ENCODE measurements at regions not wholly inside any gene's neighbourhood (a gene's known extent, or its start where the extent isn't known, plus 50 kb on each side); places are given as distances from the start of the nearest gene placed in this dataset.

- no peaks in the 10 kb centered on the region for H3K4me1 Mint-ChIP-seq
Observed at GRCh38 chr4:148693913-148694649, 251.9 kb upstream of the NR3C2 start.

DNA sequence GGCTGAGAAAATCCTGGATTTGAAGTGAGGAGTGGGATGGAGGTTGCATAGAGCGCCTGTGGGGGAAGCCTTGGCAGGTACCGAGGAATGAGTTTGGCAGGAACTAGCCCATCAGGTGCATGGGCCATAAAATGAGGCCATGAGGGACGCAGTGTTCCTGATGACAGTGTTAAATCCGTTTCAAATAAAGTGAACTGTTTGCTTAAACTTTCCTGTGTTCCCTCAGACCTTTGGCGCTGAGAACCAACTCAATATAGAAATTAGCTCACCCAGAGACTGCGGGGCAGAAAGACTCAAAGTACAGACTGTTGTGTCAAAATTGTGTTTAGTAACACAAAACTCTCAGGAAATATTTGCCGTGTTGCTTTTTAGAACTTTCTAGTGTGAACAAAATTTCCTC, 250.0 kb upstream of the NR3C2 start:
- no peaks in the 10 kb centered on the region for H3K4me1 Mint-ChIP-seq
- Histone ChIP-seq H3K9me3 (ENCODE audit: control insufficient read depth, insufficient read depth, low read length) (no peaks in the 10 kb centered on the region), H3K27ac (ENCODE audit: low read length) (no peak overlapping the region), H3K4me1 (ENCODE audit: control insufficient read depth, insufficient read depth, low read length) (no peaks in the 10 kb centered on the region), H3K27me3 (ENCODE audit: control insufficient read depth, insufficient read depth, low read length) (no peaks in the 10 kb centered on the region), H3K4me3 (ENCODE audit: low read length) (no peak overlapping the region), H3K36me3 (ENCODE audit: control insufficient read depth, insufficient read depth, low read length) (no peaks in the 10 kb centered on the region)
- ATAC-seq (no peak), DNase-seq (no peak)
- 86% methylated on average over 6 of the region's 7 CpGs for WGBS (ENCODE audit: insufficient coverage)
- no peak overlapping the region for H3K27ac Mint-ChIP-seq
- H3K36me3 Mint-ChIP-seq, result no peaks in the 10 kb centered on the region
- peaks cover 8 to 11% of the 10 kb centered on the region in 2 donors for H3K9me3 Mint-ChIP-seq
- H3K27me3 Mint-ChIP-seq (ENCODE audit: low read depth in 2 of 2), result no peaks in the 10 kb centered on the region
- intact Hi-C loops (cut with micrococcal nuclease), result no loop called here
- TF ChIP-seq, protein P1, sequence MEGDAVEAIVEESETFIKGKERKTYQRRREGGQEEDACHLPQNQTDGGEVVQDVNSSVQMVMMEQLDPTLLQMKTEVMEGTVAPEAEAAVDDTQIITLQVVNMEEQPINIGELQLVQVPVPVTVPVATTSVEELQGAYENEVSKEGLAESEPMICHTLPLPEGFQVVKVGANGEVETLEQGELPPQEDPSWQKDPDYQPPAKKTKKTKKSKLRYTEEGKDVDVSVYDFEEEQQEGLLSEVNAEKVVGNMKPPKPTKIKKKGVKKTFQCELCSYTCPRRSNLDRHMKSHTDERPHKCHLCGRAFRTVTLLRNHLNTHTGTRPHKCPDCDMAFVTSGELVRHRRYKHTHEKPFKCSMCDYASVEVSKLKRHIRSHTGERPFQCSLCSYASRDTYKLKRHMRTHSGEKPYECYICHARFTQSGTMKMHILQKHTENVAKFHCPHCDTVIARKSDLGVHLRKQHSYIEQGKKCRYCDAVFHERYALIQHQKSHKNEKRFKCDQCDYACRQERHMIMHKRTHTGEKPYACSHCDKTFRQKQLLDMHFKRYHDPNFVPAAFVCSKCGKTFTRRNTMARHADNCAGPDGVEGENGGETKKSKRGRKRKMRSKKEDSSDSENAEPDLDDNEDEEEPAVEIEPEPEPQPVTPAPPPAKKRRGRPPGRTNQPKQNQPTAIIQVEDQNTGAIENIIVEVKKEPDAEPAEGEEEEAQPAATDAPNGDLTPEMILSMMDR (IDR thresholded peaks at IDR 0.05), result no peak
- no peak overlapping the region for H3K4me3 Mint-ChIP-seq

More at GRCh38 chr4:148693913-148694649, 251.9 kb upstream of the NR3C2 start:
- H3K27me3 ChIP-seq (ENCODE audit: control insufficient read depth, insufficient read depth, low read length), result no peaks in the 10 kb centered on the region
- DNase-seq (no peak), ATAC-seq (no peak)
- H3K27me3 Mint-ChIP-seq (ENCODE audit: low read depth in 2 of 2), result no peaks in the 10 kb centered on the region
- H3K9me3 Mint-ChIP-seq, result peaks cover 8% of the 10 kb centered on the region in 2 donors
- 90% methylated on average over 2 of the region's 2 CpGs for WGBS (ENCODE audit: insufficient coverage)
- H3K4me1 ChIP-seq (ENCODE audit: control insufficient read depth, insufficient read depth, low read length), result no peaks in the 10 kb centered on the region
- H3K9me3 ChIP-seq (ENCODE audit: control insufficient read depth, insufficient read depth, low read length), result no peaks in the 10 kb centered on the region
- intact Hi-C loops (cut with micrococcal nuclease), result no loop called here
- TF ChIP-seq, protein P1 (IDR thresholded peaks at IDR 0.05), result no peak
- H3K4me3 Mint-ChIP-seq, result no peak overlapping the region
- H3K36me3 ChIP-seq (ENCODE audit: control insufficient read depth, insufficient read depth, low read length), result no peaks in the 10 kb centered on the region
- no peaks in the 10 kb centered on the region for H3K36me3 Mint-ChIP-seq
- no peak overlapping the region for H3K27ac Mint-ChIP-seq
- no peak overlapping the region for H3K27ac ChIP-seq (ENCODE audit: low read length)
- no peak overlapping the region for H3K4me3 ChIP-seq (ENCODE audit: low read length)

- Mint-ChIP-seq H3K27ac (no peak overlapping the region), H3K4me1 (no peaks in the 10 kb centered on the region), H3K36me3 (no peaks in the 10 kb centered on the region), H3K4me3 (no peak overlapping the region), H3K27me3 (ENCODE audit: low read depth in 2 of 2) (no peaks in the 10 kb centered on the region), H3K9me3 (peaks cover 9 to 15% of the 10 kb centered on the region in 2 donors)
- DNase-seq (no peak), ATAC-seq (no peak)
- no peaks in the 10 kb centered on the region for H3K36me3 ChIP-seq (ENCODE audit: control insufficient read depth, insufficient read depth, low read length)
- H3K27ac ChIP-seq (ENCODE audit: low read length), result no peak overlapping the region
- no peaks in the 10 kb centered on the region for H3K27me3 ChIP-seq (ENCODE audit: control insufficient read depth, insufficient read depth, low read length)
- H3K4me3 ChIP-seq (ENCODE audit: low read length), result no peak overlapping the region
- intact Hi-C loops (cut with micrococcal nuclease), result no loop called here
- TF ChIP-seq, protein P1 (IDR thresholded peaks at IDR 0.05), result no peak
- 22% methylated on average over 1 of the region's 3 CpGs for WGBS (ENCODE audit: insufficient coverage)
- no peaks in the 10 kb centered on the region for H3K9me3 ChIP-seq (ENCODE audit: control insufficient read depth, insufficient read depth, low read length)
- H3K4me1 ChIP-seq (ENCODE audit: control insufficient read depth, insufficient read depth, low read length), result no peaks in the 10 kb centered on the region
Observed at GRCh38 chr4:148686449-148686848, 244.2 kb upstream of the NR3C2 start.

GRCh38 chr4:148684638-148685037, 242.4 kb upstream of the NR3C2 start:
- H3K36me3 Mint-ChIP-seq, result no peaks in the 10 kb centered on the region
- no peak overlapping the region for H3K27ac ChIP-seq (ENCODE audit: low read length)
- H3K27me3 Mint-ChIP-seq (ENCODE audit: low read depth in 2 of 2), result no peaks in the 10 kb centered on the region
- H3K4me3 Mint-ChIP-seq, result no peak overlapping the region
- H3K27ac Mint-ChIP-seq, result no peak overlapping the region
- H3K4me1 Mint-ChIP-seq, result no peaks in the 10 kb centered on the region
- intact Hi-C loops (cut with micrococcal nuclease), result no loop called here
- no peaks in the 10 kb centered on the region for H3K4me1 ChIP-seq (ENCODE audit: control insufficient read depth, insufficient read depth, low read length)
- ATAC-seq (no peak), DNase-seq (no peak)
- H3K9me3 ChIP-seq (ENCODE audit: control insufficient read depth, insufficient read depth, low read length), result no peaks in the 10 kb centered on the region
- WGBS (ENCODE audit: insufficient coverage), result 100% methylated on average over 1 of the region's 1 CpG
- H3K4me3 ChIP-seq (ENCODE audit: low read length), result no peak overlapping the region
- peaks cover 8 to 9% of the 10 kb centered on the region in 2 donors for H3K9me3 Mint-ChIP-seq
- H3K36me3 ChIP-seq (ENCODE audit: control insufficient read depth, insufficient read depth, low read length), result no peaks in the 10 kb centered on the region
- TF ChIP-seq, protein P1 (IDR thresholded peaks at IDR 0.05), result no peak
- H3K27me3 ChIP-seq (ENCODE audit: control insufficient read depth, insufficient read depth, low read length), result no peaks in the 10 kb centered on the region

All from natural killer cell (primary cell).